Colonic mucosa (tissue), 4 donors: ENCODE measurements at regions not wholly inside any gene's neighbourhood (a gene's known extent, or its start where the extent isn't known, plus 50 kb on each side); places are given as distances from the start of the nearest gene placed in this dataset.

Experiments
- DNase-seq: peaks from one replicate; pipeline ENCODE4 v3.0.0-alpha.2; 2020
- H3K27ac ChIP-seq: fragments of 200-600 bp; one replicate; pipeline ENCODE4 v1.8.0; 2021
- H3K27me3 ChIP-seq: fragments of 200-600 bp; one replicate; pipeline ENCODE4 v1.8.0; 2021
- H3K36me3 ChIP-seq: fragments of 200-600 bp; one replicate; pipeline ENCODE4 v1.8.0; 2021
- H3K4me1 ChIP-seq: fragments of 200-600 bp; one replicate; pipeline ENCODE4 v1.8.0; 2021; ENCODE audit warnings: mild to moderate bottlenecking
- H3K4me3 ChIP-seq: fragments of 200-600 bp; one replicate; pipeline ENCODE4 v1.8.0; 2021
- H3K9ac ChIP-seq, 2 donors: one replicate each; pipeline ENCODE4 v1.7.0; 2013; ENCODE audit warnings: control low read depth in 2 of 2, low read depth in 2 of 2, low read length in 2 of 2
- H3K9me3 ChIP-seq: fragments of 200-600 bp; one replicate; pipeline ENCODE4 v1.8.0; 2021
- intact Hi-C: fragments of 100-400 bp; cut with DNase I; formaldehyde crosslinking; loops from one replicate; pipeline ENCODE4 v1.14.1; 2022
- TF ChIP-seq, protein P1 (sequence below): fragments of 200-600 bp; IDR thresholded peaks from one replicate; pipeline ENCODE4 v1.8.0; 2022; ENCODE audit warnings: antibody characterized with exemption, mild to moderate bottlenecking
- donor health status: healthy.
- donor health status: DM: no; HTN: no; CAD: no.
- donor health status: DM: no; HTN: no; CAD: no.

GRCh38 chr11:106409671-106410070, 332.2 kb downstream of the AASDHPPT start:
- no peaks in the 10 kb centered on the region for H3K36me3 ChIP-seq
- no peak overlapping the region for H3K4me3 ChIP-seq
- H3K27me3 ChIP-seq: no peaks in the 10 kb centered on the region
- no peak overlapping the region for H3K27ac ChIP-seq
- intact Hi-C loops: no loop called here
- no peaks in the 10 kb centered on the region for H3K9me3 ChIP-seq
- H3K4me1 ChIP-seq: no peaks in the 10 kb centered on the region
- no peak for DNase-seq
- TF ChIP-seq, protein P1, sequence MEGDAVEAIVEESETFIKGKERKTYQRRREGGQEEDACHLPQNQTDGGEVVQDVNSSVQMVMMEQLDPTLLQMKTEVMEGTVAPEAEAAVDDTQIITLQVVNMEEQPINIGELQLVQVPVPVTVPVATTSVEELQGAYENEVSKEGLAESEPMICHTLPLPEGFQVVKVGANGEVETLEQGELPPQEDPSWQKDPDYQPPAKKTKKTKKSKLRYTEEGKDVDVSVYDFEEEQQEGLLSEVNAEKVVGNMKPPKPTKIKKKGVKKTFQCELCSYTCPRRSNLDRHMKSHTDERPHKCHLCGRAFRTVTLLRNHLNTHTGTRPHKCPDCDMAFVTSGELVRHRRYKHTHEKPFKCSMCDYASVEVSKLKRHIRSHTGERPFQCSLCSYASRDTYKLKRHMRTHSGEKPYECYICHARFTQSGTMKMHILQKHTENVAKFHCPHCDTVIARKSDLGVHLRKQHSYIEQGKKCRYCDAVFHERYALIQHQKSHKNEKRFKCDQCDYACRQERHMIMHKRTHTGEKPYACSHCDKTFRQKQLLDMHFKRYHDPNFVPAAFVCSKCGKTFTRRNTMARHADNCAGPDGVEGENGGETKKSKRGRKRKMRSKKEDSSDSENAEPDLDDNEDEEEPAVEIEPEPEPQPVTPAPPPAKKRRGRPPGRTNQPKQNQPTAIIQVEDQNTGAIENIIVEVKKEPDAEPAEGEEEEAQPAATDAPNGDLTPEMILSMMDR: no peak
- no peak overlapping the region for H3K9ac ChIP-seq

DNA sequence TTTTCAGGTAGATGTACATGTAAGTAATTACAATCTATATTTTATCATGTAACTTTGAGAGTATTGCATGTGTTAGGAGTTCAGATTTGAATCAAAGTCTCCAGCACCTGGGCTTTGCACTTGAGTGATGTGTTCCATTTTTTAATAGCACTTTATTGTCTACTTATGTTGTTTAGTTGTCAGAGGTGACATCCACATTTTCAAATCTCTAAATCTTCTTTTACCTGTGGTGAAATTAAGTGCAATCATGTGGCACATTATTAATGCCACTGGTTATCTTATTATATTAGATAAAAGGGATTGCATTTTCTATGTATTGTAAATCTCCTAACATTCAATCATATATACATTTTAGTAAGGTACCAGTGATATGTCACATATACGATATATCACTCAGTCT, 333.4 kb downstream of the AASDHPPT start:
- H3K36me3 ChIP-seq: no peaks in the 10 kb centered on the region
- H3K4me1 ChIP-seq: no peaks in the 10 kb centered on the region
- H3K9ac ChIP-seq: no peak overlapping the region
- intact Hi-C loops: no loop called here
- no peaks in the 10 kb centered on the region for H3K27me3 ChIP-seq
- no peaks in the 10 kb centered on the region for H3K9me3 ChIP-seq
- DNase-seq: no peak
- no peak overlapping the region for H3K27ac ChIP-seq
- H3K4me3 ChIP-seq: no peak overlapping the region
- TF ChIP-seq, protein P1: no peak

- H3K27me3 ChIP-seq: no peaks in the 10 kb centered on the region
- H3K36me3 ChIP-seq: no peaks in the 10 kb centered on the region
- DNase-seq: no peak
- no peak overlapping the region for H3K9ac ChIP-seq
- no peak overlapping the region for H3K27ac ChIP-seq
- H3K4me3 ChIP-seq: no peak overlapping the region
- TF ChIP-seq, protein P1: no peak
- no peaks in the 10 kb centered on the region for H3K4me1 ChIP-seq
- no peaks in the 10 kb centered on the region for H3K9me3 ChIP-seq
- intact Hi-C loops: no loop called here
Measured at GRCh38 chr11:106413222-106413621, 335.8 kb downstream of the AASDHPPT start.

GRCh38 chr11:106415510-106415909, 338.0 kb downstream of the AASDHPPT start:
- TF ChIP-seq, protein P1: no peak
- Histone ChIP-seq H3K36me3 (no peaks in the 10 kb centered on the region), H3K4me1 (no peaks in the 10 kb centered on the region), H3K9me3 (no peaks in the 10 kb centered on the region), H3K27me3 (no peaks in the 10 kb centered on the region), H3K9ac (no peak overlapping the region), H3K4me3 (no peak overlapping the region), H3K27ac (no peak overlapping the region)
- no peak for DNase-seq
- intact Hi-C loops: no loop called here

- Histone ChIP-seq H3K9me3 (no peaks in the 10 kb centered on the region), H3K4me3 (no peak overlapping the region), H3K9ac (no peak overlapping the region), H3K4me1 (no peaks in the 10 kb centered on the region), H3K36me3 (no peaks in the 10 kb centered on the region), H3K27me3 (no peaks in the 10 kb centered on the region), H3K27ac (no peak overlapping the region)
- TF ChIP-seq, protein P1: no peak
- no peak for DNase-seq
- intact Hi-C loops: no loop called here
Measured at GRCh38 chr11:106418791-106419190, 341.3 kb downstream of the AASDHPPT start.
